ENCODE measurements at regions not wholly inside any gene's neighbourhood (a gene's known extent, or its start where the extent isn't known, plus 50 kb on each side); places are given as distances from the start of the nearest gene placed in this dataset.
"Not testable (repeated sequence)": the region's sequence is repeated elsewhere in the genome, so short reads cannot be mapped to it uniquely, and the experiment has no call there.

DNA sequence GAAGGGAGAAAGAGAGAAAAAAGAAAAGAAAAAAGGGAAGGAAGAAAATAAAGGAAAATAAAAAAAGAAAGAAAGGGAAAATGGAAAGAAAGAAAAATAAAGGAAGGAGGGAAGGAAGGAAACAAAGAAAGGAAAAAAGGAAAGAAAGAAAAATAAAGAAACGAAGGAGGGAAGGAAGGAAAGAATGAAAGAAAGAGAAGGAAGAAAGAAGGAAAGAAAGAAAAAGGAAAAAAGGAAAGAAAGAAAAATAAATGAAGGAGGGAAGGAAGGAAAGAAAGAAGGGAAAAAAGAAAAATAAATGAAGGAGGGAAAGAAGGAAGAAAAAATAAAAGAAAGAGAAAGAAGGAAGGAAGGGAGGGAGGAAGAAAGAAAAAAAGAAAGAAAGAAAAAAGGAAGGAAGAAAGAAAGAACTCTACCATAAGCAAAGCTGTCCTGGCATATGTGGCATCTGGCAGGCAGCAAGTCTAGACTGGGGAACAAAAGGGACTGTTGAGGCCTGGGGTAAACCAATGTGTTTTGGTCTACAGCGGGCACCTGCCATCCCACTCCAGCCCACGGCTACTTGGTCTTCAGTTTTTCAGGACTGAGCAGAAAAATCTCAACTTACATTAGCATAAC is 86.9 kb downstream of the TFAP2C start:
- Histone ChIP-seq H3K4me1 (ENCODE audit: insufficient read depth, low read length) (no peaks in the 10 kb centered on the region), H3K4me3 (ENCODE audit: low read length) (no peak overlapping the region), H3K27me3 (ENCODE audit: insufficient read depth, low read length) (no peaks in the 10 kb centered on the region), H3K9me3 (ENCODE audit: low read depth, low read length) (no peaks in the 10 kb centered on the region)

DNA sequence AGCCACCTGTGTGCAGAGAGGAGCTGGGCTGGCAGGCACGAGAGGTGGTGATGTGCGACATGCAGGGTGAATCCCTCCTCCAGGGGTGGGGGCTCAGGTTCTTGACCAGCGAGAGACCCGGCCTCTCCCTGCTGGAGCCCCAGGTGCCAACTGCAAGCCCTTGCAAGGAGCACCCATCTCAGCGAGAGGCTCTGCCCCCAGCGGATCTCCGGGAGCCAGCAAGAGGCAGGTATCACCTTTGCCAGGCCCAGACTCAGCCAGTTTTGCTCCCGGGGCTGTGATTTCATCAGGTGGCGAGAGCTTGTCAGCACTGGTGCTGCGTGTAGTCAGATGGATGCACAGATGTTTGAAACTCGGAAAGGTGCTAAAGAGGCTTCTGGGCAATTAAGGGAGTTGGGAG is 87.7 kb downstream of the TFAP2C start:
- Histone ChIP-seq H3K9me3 (ENCODE audit: low read depth, low read length) (no peaks in the 10 kb centered on the region), H3K4me3 (ENCODE audit: low read length) (no peak overlapping the region), H3K4me1 (ENCODE audit: insufficient read depth, low read length) (peaks cover under 1% of the 10 kb centered on the region), H3K27me3 (ENCODE audit: insufficient read depth, low read length) (no peaks in the 10 kb centered on the region)

DNA sequence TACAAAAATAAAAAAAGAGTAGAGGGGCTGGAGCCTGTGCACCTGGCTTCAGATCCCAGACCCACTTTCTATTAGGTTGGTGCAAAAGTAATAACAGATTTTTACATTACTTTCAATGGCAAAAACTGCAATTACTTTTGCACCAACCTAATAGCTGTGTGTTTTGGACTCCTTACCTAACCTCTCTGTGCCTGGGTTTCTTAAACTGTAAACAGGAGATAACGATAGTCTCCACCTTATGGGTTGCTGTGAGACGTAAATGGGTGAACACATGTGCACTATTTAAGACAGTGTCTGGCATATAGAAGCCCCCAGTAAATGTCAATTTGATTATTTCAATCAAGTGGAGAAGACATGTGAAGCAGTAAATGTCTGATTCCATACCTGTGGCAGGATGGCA is 89.7 kb downstream of the TFAP2C start:
- H3K9me3 ChIP-seq (ENCODE audit: low read depth, low read length), result no peaks in the 10 kb centered on the region
- H3K4me3 ChIP-seq (ENCODE audit: low read length), result no peak overlapping the region

DNA sequence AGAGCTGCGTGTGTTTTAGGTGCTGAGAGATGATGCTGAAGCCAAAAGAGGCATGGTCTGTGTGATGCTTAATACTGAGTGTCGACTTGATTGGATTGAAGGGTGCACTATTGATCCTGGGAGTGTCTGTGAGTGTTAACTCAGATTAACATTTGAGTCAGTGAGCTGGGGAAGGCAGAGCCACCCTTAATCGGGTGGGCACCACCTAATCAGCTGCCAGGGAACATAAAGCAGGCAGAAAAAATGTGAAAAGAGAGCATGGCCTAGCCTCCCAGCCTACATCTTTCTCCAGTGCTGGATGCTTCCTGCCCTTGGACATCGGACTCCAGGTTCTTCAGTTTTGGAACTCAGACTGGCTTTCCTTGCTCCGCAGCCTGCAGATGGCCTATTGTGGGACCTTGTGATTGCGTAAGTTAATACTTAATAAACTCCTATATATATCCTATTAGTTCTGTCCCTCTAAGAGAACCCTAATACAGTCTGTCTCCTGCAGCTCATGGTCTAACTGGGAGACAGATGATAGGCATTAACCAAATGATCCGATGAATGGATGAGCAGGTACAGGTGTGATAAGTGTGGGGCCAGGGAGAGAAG is 91.6 kb downstream of the TFAP2C start:
- Histone ChIP-seq H3K4me3 (ENCODE audit: low read length) (no peak overlapping the region), H3K4me1 (ENCODE audit: insufficient read depth, low read length) (peaks cover 3% of the 10 kb centered on the region), H3K9me3 (ENCODE audit: low read depth, low read length) (no peaks in the 10 kb centered on the region), H3K27me3 (ENCODE audit: insufficient read depth, low read length) (no peaks in the 10 kb centered on the region)

More for the DNA sequence above, 89.7 kb downstream of the TFAP2C start:
- Histone ChIP-seq H3K4me1 (ENCODE audit: insufficient read depth, low read length) (peaks cover 3% of the 10 kb centered on the region), H3K27me3 (ENCODE audit: insufficient read depth, low read length) (no peaks in the 10 kb centered on the region)

DNA sequence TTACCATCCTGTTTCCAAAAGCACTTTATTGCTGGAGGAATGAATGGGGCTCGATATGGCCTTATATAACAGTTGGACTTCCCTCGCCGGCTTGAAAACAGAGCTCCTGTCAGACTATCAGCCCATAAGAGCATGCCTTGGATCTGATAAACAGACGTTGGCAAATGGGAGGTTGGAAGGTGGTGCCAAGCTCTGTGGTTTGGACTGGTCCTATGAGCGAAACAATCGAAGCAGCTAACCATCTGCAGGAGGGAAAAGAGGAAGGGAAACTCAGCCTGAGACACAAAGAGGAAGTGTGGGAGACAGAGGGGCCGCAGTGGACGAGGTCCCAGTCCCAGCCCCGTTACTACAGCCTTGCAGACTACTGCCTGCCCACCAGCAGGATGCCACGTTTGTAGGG is 92.9 kb downstream of the TFAP2C start:
- Histone ChIP-seq H3K4me3 (ENCODE audit: low read length) (no peak overlapping the region), H3K4me1 (ENCODE audit: insufficient read depth, low read length) (peaks cover 3% of the 10 kb centered on the region), H3K27me3 (ENCODE audit: insufficient read depth, low read length) (no peaks in the 10 kb centered on the region), H3K9me3 (ENCODE audit: low read depth, low read length) (no peaks in the 10 kb centered on the region)

DNA sequence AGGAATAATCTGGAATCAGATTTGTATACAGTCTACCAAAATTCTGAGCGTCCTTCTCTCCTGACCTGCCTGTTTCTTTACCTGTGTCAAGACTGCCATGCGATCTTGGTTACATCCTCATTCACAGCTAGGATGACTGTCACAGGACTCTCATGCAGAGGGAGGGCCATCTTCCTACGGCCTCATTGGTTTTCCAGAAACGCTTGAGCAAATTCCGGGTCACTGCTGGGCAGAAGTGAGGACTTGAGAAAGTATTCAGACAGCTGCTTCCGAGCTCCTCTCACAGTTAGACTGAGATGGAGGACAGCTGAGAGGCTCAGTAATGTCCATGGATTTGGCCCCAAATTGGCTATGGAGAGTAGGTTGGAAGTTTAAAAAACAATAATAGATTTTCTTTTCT is 94.2 kb downstream of the TFAP2C start:
- Histone ChIP-seq H3K9me3 (ENCODE audit: low read depth, low read length) (no peaks in the 10 kb centered on the region), H3K27me3 (ENCODE audit: insufficient read depth, low read length) (no peaks in the 10 kb centered on the region), H3K4me3 (ENCODE audit: low read length) (no peak overlapping the region), H3K4me1 (ENCODE audit: insufficient read depth, low read length) (peaks cover 3% of the 10 kb centered on the region)

DNA sequence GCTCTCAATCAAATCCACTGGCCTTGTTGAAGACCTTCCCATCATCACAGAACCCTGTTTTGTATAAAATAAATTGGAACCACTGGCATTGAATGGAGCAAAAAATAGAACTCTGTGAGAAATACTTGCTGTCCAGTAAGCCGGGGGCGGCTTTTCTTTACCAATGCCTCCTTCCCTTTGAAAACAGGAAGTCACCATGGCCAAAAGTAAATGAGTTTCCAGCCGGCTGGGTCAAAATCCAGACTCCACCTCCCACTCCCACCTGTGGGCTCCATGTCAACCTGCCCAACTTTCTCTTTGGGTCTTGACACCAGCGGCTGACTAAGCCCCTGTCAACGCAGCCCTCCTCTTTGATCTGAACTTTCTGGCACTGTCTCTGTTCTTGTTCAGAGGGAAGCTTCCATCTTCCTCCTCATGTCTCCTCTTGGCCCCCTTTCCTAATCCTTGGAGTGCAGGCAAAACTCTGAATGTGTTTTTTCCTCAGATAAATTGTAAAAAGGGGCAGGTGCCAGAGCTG is 95.2 kb downstream of the TFAP2C start:
- Histone ChIP-seq H3K4me3 (ENCODE audit: low read length) (no peak overlapping the region), H3K4me1 (ENCODE audit: insufficient read depth, low read length) (peaks cover 3% of the 10 kb centered on the region), H3K27me3 (ENCODE audit: insufficient read depth, low read length) (no peaks in the 10 kb centered on the region), H3K9me3 (ENCODE audit: low read depth, low read length) (no peaks in the 10 kb centered on the region)

DNA sequence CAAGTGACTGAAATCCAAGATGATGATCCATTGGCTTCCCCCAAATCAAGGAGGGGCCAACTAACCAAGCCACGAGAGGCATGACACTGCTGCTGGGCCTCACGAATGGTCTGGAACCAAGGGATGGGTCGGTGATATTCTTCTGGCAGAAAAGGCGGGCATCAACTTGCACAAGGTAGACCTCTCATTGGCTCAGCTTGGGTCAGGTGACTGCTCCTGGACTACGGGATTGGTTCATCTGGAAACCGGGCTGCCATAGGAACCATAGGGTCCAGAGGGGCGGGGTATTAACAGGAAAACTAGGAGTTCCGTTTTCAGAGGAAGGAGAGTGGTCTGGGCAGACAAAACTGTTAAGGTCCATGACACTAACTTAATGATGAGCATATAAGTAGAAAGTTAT is 100.9 kb downstream of the TFAP2C start:
- Histone ChIP-seq H3K9me3 (ENCODE audit: low read depth, low read length) (no peaks in the 10 kb centered on the region), H3K4me3 (ENCODE audit: low read length) (no peak overlapping the region), H3K27me3 (ENCODE audit: insufficient read depth, low read length) (no peaks in the 10 kb centered on the region), H3K4me1 (ENCODE audit: insufficient read depth, low read length) (no peaks in the 10 kb centered on the region)

DNA sequence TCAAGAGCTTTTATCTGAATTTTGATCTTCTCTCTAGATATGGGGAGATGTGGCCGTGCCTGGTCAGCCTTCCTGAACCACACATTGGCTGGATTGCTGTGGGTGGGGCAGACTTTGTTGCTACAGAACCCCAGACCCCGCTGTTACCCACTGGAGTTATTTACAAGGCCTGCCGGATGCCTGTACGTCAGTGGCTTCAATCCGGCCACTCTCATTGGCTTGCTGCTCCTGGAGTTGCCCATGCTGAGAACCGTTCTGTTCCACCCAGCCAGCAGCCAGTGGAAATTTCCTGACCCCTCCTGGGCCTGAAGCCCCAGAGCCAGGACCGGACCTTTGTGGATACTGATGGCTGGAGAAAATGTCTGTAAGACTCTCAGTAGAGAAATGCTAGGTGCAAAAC is 101.9 kb downstream of the TFAP2C start:
- no peaks in the 10 kb centered on the region for H3K9me3 ChIP-seq (ENCODE audit: low read depth, low read length)

DNA sequence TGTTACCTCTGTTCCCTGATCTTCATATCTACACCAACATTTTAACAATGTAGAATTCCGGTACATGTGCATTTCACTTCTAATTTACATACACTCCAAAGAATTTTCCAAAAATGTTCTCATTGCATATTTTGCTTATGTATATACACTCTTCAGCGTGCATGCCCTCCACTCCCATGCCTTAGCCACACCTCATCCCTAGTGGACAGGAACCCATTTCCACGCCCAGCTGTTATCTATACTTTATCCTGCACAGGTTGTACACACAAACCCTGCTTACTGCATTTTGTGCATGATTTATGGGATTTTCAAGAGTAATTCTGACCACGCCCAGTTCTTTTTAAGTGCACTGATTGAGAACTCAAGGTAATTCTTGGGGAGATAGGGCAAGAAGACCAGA is 102.4 kb downstream of the TFAP2C start:
- Histone ChIP-seq H3K9me3 (ENCODE audit: low read depth, low read length) (no peaks in the 10 kb centered on the region), H3K27me3 (ENCODE audit: insufficient read depth, low read length) (peaks cover 5% of the 10 kb centered on the region), H3K4me1 (ENCODE audit: insufficient read depth, low read length) (no peaks in the 10 kb centered on the region), H3K4me3 (ENCODE audit: low read length) (no peak overlapping the region)

More for the DNA sequence above, 101.9 kb downstream of the TFAP2C start:
- no peaks in the 10 kb centered on the region for H3K4me1 ChIP-seq (ENCODE audit: insufficient read depth, low read length)
- no peak overlapping the region for H3K4me3 ChIP-seq (ENCODE audit: low read length)
- no peaks in the 10 kb centered on the region for H3K27me3 ChIP-seq (ENCODE audit: insufficient read depth, low read length)

DNA sequence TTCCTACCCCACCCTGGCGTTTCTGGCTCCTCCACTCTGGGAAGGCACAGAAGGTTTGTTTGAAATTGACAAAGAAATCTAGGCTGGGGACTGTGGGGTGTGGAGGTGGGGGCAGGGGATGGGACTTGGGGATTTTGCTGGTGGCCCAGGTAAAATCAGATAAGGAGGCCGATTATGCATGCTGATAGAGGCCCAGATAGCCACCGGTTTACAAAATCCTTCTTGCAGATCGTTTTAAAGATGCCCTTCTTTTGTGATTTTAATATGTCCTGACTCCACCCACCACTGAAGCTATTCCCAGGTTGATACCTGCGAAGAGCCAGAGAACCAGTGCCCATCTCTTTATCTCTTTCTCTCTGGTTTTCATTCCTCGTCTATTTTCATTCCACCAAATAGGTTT is 104.9 kb downstream of the TFAP2C start:
- Histone ChIP-seq H3K4me3 (ENCODE audit: low read length) (no peak overlapping the region), H3K9me3 (ENCODE audit: low read depth, low read length) (no peaks in the 10 kb centered on the region), H3K4me1 (ENCODE audit: insufficient read depth, low read length) (no peaks in the 10 kb centered on the region), H3K27me3 (ENCODE audit: insufficient read depth, low read length) (peaks cover 8% of the 10 kb centered on the region)

DNA sequence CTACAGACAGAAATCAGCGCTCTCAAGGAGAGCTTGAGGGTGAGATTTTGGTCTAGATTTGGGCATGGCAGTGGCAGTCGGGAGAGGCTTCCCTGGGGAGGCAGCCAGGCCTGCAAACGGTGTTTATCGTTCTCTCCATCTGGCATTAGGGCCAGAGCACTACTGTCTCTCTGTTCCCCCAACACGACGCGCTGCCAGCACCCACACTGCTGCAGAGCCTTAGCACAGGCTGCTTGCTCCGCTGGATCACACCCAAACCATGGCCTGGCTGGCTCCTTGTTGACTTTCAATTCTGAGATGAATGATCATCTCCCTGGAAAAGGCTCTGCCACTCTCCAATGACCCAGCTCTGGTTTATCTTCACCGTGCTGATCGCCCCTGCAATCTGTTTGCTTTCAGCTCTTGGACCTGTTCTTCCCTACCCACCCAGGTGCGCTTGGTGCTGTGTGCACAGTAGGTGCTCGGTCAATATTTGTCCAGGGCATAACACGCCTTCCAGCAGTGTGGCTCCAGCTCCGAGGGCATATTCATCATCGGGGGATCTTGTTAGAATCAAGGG is 106.1 kb downstream of the TFAP2C start:
- Histone ChIP-seq H3K4me1 (ENCODE audit: insufficient read depth, low read length) (no peaks in the 10 kb centered on the region), H3K27me3 (ENCODE audit: insufficient read depth, low read length) (peaks cover 8% of the 10 kb centered on the region), H3K9me3 (ENCODE audit: low read depth, low read length) (no peaks in the 10 kb centered on the region), H3K4me3 (ENCODE audit: low read length) (no peak overlapping the region)

DNA sequence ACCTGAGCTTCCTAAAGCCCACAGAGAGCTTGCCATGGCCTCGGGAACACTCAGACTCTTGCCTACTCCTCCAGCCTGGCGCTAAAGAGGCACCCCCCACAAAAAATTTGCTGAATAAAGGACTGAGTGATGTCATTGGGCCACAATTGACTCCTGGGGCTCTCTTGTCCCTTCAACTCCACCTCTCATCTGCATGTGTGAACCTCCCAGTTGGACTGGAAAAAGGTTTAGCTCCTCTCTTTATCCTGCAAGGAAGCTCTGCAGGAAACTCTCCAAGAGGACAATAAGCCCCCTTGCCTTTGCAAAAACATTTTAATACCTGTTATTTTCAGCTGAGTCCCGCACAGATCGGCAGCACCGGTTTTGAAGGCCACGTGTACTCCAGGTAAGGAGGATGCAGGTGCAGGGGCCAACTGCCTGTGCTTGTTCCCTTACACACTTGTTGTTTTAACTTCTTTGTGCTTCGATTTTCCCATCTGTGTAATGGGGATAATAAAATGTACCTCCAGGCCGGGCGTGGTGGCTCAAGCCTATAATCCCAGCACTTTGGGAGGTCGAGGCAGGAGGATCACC is 107.3 kb downstream of the TFAP2C start:
- Histone ChIP-seq H3K4me3 (ENCODE audit: low read length) (no peak overlapping the region), H3K27me3 (ENCODE audit: insufficient read depth, low read length) (peaks cover 8% of the 10 kb centered on the region), H3K4me1 (ENCODE audit: insufficient read depth, low read length) (no peaks in the 10 kb centered on the region), H3K9me3 (ENCODE audit: low read depth, low read length) (no peaks in the 10 kb centered on the region)

DNA sequence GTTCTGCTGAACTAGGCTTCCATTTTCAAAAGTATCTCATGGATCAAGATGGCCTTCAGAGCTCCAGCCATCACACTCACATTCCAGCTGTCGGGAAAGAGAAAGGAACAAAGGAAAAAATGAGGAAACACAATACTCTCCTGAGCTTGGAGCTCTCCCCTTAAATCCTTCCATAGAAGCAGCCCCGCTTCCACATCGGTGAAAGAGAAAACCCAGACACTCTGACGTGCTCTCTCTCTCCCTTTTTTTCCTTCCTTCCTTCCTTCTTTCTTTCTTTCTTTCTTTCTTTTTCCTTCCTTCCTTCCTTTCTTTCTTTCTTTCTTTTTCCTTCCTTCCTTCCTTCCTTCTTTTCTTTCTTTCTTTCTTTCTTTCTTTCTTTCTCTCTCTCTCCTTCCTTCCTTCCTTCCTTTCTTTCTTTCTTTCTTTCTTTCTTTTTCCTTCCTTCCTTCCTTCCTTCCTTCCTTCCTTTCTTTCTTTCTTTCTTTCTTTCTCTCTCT is 115.3 kb downstream of the TFAP2C start:
- H3K9me3 ChIP-seq (ENCODE audit: low read depth, low read length); H3K27me3 ChIP-seq (ENCODE audit: insufficient read depth, low read length); H3K4me1 ChIP-seq (ENCODE audit: insufficient read depth, low read length); H3K4me3 ChIP-seq (ENCODE audit: low read length): not testable (repeated sequence)

DNA sequence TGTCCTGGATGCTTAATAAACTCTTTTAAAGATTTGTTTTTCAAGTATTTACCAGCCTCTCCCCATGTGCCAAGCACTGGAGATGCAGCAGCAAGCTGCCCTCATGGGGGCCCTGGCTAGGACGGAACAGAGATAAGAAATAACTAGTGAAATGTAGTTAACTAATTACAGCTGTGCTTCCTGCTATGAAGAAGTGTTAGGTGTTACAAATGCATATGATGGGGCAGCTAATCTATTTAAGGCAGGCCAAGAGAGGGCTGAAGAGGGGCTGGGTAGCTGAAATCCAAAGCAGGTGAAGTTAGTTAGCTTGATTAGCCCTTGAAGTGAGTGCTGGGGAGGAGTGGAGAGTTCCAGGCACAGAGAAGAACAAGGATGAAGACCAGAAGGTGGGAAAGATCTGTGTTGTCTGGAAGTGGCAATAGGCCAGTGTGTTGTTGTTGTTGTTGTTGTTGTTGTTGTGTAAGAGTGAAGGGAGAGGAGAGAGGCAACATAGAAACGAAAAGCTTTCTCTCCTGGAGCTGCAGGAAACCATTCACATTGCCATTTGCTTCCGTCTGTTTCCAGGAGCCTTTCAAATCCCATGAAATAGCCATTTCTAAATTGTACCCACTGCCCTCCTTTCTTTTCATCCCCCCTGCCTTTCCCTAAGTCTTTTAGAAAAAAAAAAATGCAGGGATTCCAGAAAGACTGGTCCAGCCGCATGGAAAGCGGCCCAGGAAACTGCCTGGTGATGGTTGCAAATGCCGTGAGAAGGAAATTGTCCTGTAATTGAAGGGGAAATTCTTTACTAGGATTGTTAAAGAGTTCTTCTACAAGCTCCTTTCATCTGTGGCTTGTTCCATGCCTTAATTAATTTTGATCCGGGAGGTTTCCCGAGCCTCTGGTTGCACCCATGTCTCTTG is 119.6 kb downstream of the TFAP2C start:
- H3K4me3 ChIP-seq (ENCODE audit: low read length), result no peak overlapping the region
- H3K9me3 ChIP-seq (ENCODE audit: low read depth, low read length), result no peaks in the 10 kb centered on the region
- no peaks in the 10 kb centered on the region for H3K4me1 ChIP-seq (ENCODE audit: insufficient read depth, low read length)
- H3K27me3 ChIP-seq (ENCODE audit: insufficient read depth, low read length), result no peaks in the 10 kb centered on the region

Data from mononuclear cell (primary cell).